Activated naive CD4-positive, alpha-beta T cell treated with Interleukin-2 at 50 U/mL for 16 hours (primary cell): ENCODE measurements at regions not wholly inside any gene's neighbourhood (a gene's known extent, or its start where the extent isn't known, plus 50 kb on each side); places are given as distances from the start of the nearest gene placed in this dataset.

ENCODE experiments used
- DNase-seq: peaks from one replicate; pipeline ENCODE4 v3.0.0-alpha.2; 2020

GRCh38 chr5:71954329-71954728 lies 152.9 kb upstream of the MAP1B start:
- DNase-seq: no peak

- DNase-seq: no peak
Observed at GRCh38 chr5:71955723-71956122, 151.6 kb upstream of the MAP1B start.

- DNase-seq: no peak
Observed at GRCh38 chr5:71957292-71957898, 149.9 kb upstream of the MAP1B start.

GRCh38 chr5:71960195-71960594 lies 147.1 kb upstream of the MAP1B start:
- DNase-seq: no peak

- no peak for DNase-seq
Observed at GRCh38 chr5:71961786-71962185, 145.5 kb upstream of the MAP1B start.

- no peak for DNase-seq
Observed at GRCh38 chr5:71969460-71969859, 137.8 kb upstream of the MAP1B start.

- DNase-seq: no peak
Observed at GRCh38 chr5:71971862-71972261, 135.4 kb upstream of the MAP1B start.

GRCh38 chr5:71972777-71973473 lies 134.3 kb upstream of the MAP1B start:
- no peak for DNase-seq

GRCh38 chr5:71973563-71973962 lies 133.7 kb upstream of the MAP1B start:
- DNase-seq: no peak

GRCh38 chr5:71974165-71974564 lies 133.1 kb upstream of the MAP1B start:
- no peak for DNase-seq

- no peak for DNase-seq
Observed at GRCh38 chr5:71974622-71975021, 132.7 kb upstream of the MAP1B start.

- DNase-seq: no peak
Observed at GRCh38 chr5:71976449-71976848, 130.8 kb upstream of the MAP1B start.

- DNase-seq: no peak
Observed at GRCh38 chr5:71977311-71977710, 130.0 kb upstream of the MAP1B start.

GRCh38 chr5:71978216-71978615 lies 129.1 kb upstream of the MAP1B start:
- DNase-seq: no peak

- DNase-seq: no peak
Observed at GRCh38 chr5:71982717-71983395, 124.4 kb upstream of the MAP1B start.

GRCh38 chr5:71986101-71986500 lies 121.2 kb upstream of the MAP1B start:
- no peak for DNase-seq

GRCh38 chr5:71988808-71989207 lies 118.5 kb upstream of the MAP1B start:
- DNase-seq: no peak

GRCh38 chr5:71993600-71993999 lies 113.7 kb upstream of the MAP1B start:
- no peak for DNase-seq

- DNase-seq: no peak
Observed at GRCh38 chr5:71996789-71997188, 110.5 kb upstream of the MAP1B start.

GRCh38 chr5:71998746-71999145 lies 108.5 kb upstream of the MAP1B start:
- no peak for DNase-seq

- no peak for DNase-seq
Observed at GRCh38 chr5:72000707-72001106, 106.6 kb upstream of the MAP1B start.

- no peak for DNase-seq
Observed at GRCh38 chr5:72005671-72006070, 101.6 kb upstream of the MAP1B start.

- no peak for DNase-seq
Observed at GRCh38 chr5:72006361-72006760, 100.9 kb upstream of the MAP1B start.

GRCh38 chr5:72007336-72008111 lies 99.8 kb upstream of the MAP1B start:
- no peak for DNase-seq
